Neural progenitor cell (in vitro differentiated cells): ENCODE measurements at regions not wholly inside any gene's neighbourhood (a gene's known extent, or its start where the extent isn't known, plus 50 kb on each side); places are given as distances from the start of the nearest gene placed in this dataset.
"Not testable (repeated sequence)": the region's sequence is repeated elsewhere in the genome, so short reads cannot be mapped to it uniquely, and the experiment has no call there.

ENCODE experiments used
- DNase-seq: peaks from one replicate; pipeline ENCODE4 v3.0.0-alpha.2; 2016; ENCODE audit warnings: low spot score
- H2AFZ ChIP-seq: fragments of 200-600 bp; sonication (generic); replicated peaks from 2 replicates; pipeline ENCODE4 v1.6.1; 2016; ENCODE audit warnings: antibody characterized with exemption
- H3F3A ChIP-seq: fragments of 200-600 bp; sonication (generic); 2 replicates; pipeline ENCODE4 v1.6.1; 2016; ENCODE audit warnings: antibody characterized with exemption, low read depth
- H3K27ac ChIP-seq: fragments of 200-600 bp; sonication (generic); 2 replicates; pipeline ENCODE4 v1.5.1; 2016; ENCODE audit warnings: mild to moderate bottlenecking
- H3K27me3 ChIP-seq: fragments of 200-600 bp; sonication (generic); 2 replicates; pipeline ENCODE4 v1.6.1; 2016; ENCODE audit warnings: mild to moderate bottlenecking, moderate library complexity
- H3K36me3 ChIP-seq: fragments of 200-600 bp; sonication (generic); 2 replicates; pipeline ENCODE4 v1.5.1; 2016
- H3K4me1 ChIP-seq: fragments of 200-600 bp; sonication (generic); 2 replicates; pipeline ENCODE4 v1.6.1; 2016; ENCODE audit warnings: mixed run types
- H3K4me2 ChIP-seq: fragments of 200-600 bp; sonication (generic); 2 replicates; pipeline ENCODE4 v1.6.1; 2016
- H3K4me3 ChIP-seq: fragments of 200-600 bp; sonication (generic); 2 replicates; pipeline ENCODE4 v1.5.1; 2016
- H3K79me2 ChIP-seq: fragments of 200-600 bp; sonication (generic); 2 replicates; pipeline ENCODE4 v1.6.1; 2016; ENCODE audit warnings: low read depth
- H3K9ac ChIP-seq: fragments of 200-600 bp; sonication (generic); 2 replicates; pipeline ENCODE4 v1.6.1; 2016
- H3K9me3 ChIP-seq: fragments of 200-600 bp; sonication (generic); 2 replicates; pipeline ENCODE4 v1.5.1; 2016; ENCODE audit warnings: low read depth
- H4K20me1 ChIP-seq: fragments of 200-600 bp; sonication (generic); 2 replicates; pipeline ENCODE4 v1.6.1; 2016; ENCODE audit warnings: low read depth
- H3K27ac Mint-ChIP-seq: 3 replicates; pipeline ENCODE4 v1.8.0; 2021; ENCODE audit warnings: mixed read lengths
- H3K27me3 Mint-ChIP-seq: 2 replicates; pipeline ENCODE4 v1.8.0; 2022; ENCODE audit warnings: low read depth, mild to moderate bottlenecking, inconsistent platforms, moderate library complexity, mixed read lengths; ENCODE audit not compliant: insufficient read depth
- H3K36me3 Mint-ChIP-seq: 3 replicates; pipeline ENCODE4 v1.8.0; 2021; ENCODE audit warnings: mixed read lengths
- H3K4me1 Mint-ChIP-seq: 3 replicates; pipeline ENCODE4 v1.8.0; 2021; ENCODE audit warnings: mixed read lengths
- H3K4me3 Mint-ChIP-seq: 3 replicates; pipeline ENCODE4 v1.8.0; 2021; ENCODE audit warnings: mild to moderate bottlenecking, moderate library complexity, mixed read lengths
- H3K9me3 Mint-ChIP-seq: 3 replicates; pipeline ENCODE4 v1.8.0; 2020; ENCODE audit warnings: mixed read lengths

DNA sequence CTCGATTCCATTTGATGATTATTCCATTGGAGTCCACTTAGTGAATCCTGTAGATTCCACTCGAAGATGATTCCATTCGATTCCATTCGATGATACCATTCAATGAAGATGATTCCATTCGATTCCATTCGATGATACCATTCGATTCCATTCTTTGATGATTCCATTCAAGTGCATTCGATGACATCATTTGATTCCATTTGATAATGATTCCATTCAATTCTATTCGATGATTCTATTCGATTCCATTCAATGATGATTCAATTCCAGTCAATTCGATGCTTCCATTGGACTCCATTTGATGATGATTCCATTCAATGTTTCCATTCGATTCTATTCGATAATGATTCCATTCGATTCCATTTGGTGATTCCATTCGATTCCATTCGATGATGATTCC lies 1150.0 kb downstream of the TP53TG3F start:
- not testable (repeated sequence) for H3K36me3 Mint-ChIP-seq, H4K20me1 ChIP-seq, H3K27ac ChIP-seq, H3F3A ChIP-seq, H3K4me3 ChIP-seq, H3K27ac Mint-ChIP-seq, H3K4me3 Mint-ChIP-seq, H3K27me3 Mint-ChIP-seq, H3K4me1 Mint-ChIP-seq, H2AFZ ChIP-seq, H3K27me3 ChIP-seq, H3K4me2 ChIP-seq, H3K9ac ChIP-seq, H3K36me3 ChIP-seq, DNase-seq, H3K4me1 ChIP-seq, H3K79me2 ChIP-seq
- peaks cover 73% of the 10 kb centered on the region for H3K9me3 Mint-ChIP-seq
- H3K9me3 ChIP-seq: peaks cover 77% of the 10 kb centered on the region
